GM12878 (cell line): ENCODE measurements at regions not wholly inside any gene's neighbourhood (a gene's known extent, or its start where the extent isn't known, plus 50 kb on each side); places are given as distances from the start of the nearest gene placed in this dataset.

ENCODE experiments used
- CHD4 ChIP-seq: fragments of 200-600 bp; sonication (generic); IDR thresholded peaks from 2 replicates; pipeline ENCODE4 v1.6.1; 2016; ENCODE audit warnings: mild to moderate bottlenecking
- MEF2A ChIP-seq: IDR thresholded peaks from 2 replicates; pipeline ENCODE4 v1.6.1; 2011; ENCODE audit warnings: low read depth, mild to moderate bottlenecking, low read length, moderate library complexity; ENCODE audit not compliant: insufficient read depth
- RAD21 ChIP-seq: IDR thresholded peaks from 2 replicates; pipeline ENCODE4 v1.6.1; 2011; ENCODE audit warnings: mild to moderate bottlenecking, low read depth, low read length, moderate library complexity; ENCODE audit not compliant: insufficient read depth
- SMC3 ChIP-seq: IDR thresholded peaks from 2 replicates; pipeline ENCODE4 v1.6.1; 2011; ENCODE audit warnings: low read length, improper control_type of control experiment, borderline replicate concordance
- TCF12 ChIP-seq: IDR thresholded peaks from 2 replicates; pipeline ENCODE4 v1.6.1; 2011; ENCODE audit warnings: low read depth, mild to moderate bottlenecking, low read length
- TF ChIP-seq, protein P1 (sequence below), 3 experiments: IDR thresholded peaks in 2 of 3; conservative IDR thresholded peaks in 1 of 3; 2 replicates each; pipeline ENCODE4 v1.5.1; 2011; ENCODE audit warnings: low read depth in 3 of 3, low read length in 3 of 3, mild to moderate bottlenecking in 3 of 3, control low read depth in 2 of 3, moderate library complexity in 2 of 3, inconsistent platforms in 1 of 3, mixed read lengths in 1 of 3; ENCODE audit not compliant: control insufficient read depth in 2 of 3, insufficient read depth in 1 of 3; ENCODE audit errors: extremely low read depth in 1 of 3
- TF ChIP-seq, protein P2 (sequence below): IDR thresholded peaks from 2 replicates; pipeline ENCODE4 v1.6.1; 2012; ENCODE audit warnings: mild to moderate bottlenecking, low read depth, low read length
- TF ChIP-seq, protein P3 (sequence below): IDR thresholded peaks from 2 replicates; pipeline ENCODE4 v1.6.1; 2012; ENCODE audit warnings: low read depth, low read length, improper control_type of control experiment

DNA sequence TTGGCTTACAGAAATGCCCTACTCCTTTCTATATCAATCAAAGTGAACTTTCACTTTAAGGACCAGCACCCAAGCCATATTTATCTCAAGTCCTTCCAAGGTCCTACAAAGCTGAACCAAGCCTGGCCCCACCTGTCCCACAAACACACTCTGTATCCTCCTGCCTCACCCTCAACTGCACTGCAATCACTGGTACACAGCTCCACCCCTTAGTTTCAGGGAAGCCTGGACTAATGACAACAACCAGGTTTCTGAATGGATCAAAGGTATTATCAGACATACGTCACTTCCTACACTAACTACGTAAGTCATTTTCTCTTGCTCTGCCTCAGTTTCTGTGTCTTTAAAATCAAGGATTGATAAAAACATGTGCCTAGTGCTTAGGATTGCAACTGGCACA, 205.6 kb upstream of the HS3ST1 start:
- no peak for TF ChIP-seq CHD4
- no peak for TF ChIP-seq MEF2A
- TF ChIP-seq SMC3, result no peak
- TF ChIP-seq, protein P1, sequence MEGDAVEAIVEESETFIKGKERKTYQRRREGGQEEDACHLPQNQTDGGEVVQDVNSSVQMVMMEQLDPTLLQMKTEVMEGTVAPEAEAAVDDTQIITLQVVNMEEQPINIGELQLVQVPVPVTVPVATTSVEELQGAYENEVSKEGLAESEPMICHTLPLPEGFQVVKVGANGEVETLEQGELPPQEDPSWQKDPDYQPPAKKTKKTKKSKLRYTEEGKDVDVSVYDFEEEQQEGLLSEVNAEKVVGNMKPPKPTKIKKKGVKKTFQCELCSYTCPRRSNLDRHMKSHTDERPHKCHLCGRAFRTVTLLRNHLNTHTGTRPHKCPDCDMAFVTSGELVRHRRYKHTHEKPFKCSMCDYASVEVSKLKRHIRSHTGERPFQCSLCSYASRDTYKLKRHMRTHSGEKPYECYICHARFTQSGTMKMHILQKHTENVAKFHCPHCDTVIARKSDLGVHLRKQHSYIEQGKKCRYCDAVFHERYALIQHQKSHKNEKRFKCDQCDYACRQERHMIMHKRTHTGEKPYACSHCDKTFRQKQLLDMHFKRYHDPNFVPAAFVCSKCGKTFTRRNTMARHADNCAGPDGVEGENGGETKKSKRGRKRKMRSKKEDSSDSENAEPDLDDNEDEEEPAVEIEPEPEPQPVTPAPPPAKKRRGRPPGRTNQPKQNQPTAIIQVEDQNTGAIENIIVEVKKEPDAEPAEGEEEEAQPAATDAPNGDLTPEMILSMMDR (IDR thresholded peaks at IDR 0.05 in 2 of 3, conservative IDR thresholded peaks at IDR 0.05 in 1 of 3; ENCODE audit: control insufficient read depth in 2 of 3, extremely low read depth in 1 of 3, insufficient read depth in 1 of 3, low read depth in 3 of 3, low read length in 3 of 3), result no peak
- no peak for TF ChIP-seq TCF12
- TF ChIP-seq, protein P2, sequence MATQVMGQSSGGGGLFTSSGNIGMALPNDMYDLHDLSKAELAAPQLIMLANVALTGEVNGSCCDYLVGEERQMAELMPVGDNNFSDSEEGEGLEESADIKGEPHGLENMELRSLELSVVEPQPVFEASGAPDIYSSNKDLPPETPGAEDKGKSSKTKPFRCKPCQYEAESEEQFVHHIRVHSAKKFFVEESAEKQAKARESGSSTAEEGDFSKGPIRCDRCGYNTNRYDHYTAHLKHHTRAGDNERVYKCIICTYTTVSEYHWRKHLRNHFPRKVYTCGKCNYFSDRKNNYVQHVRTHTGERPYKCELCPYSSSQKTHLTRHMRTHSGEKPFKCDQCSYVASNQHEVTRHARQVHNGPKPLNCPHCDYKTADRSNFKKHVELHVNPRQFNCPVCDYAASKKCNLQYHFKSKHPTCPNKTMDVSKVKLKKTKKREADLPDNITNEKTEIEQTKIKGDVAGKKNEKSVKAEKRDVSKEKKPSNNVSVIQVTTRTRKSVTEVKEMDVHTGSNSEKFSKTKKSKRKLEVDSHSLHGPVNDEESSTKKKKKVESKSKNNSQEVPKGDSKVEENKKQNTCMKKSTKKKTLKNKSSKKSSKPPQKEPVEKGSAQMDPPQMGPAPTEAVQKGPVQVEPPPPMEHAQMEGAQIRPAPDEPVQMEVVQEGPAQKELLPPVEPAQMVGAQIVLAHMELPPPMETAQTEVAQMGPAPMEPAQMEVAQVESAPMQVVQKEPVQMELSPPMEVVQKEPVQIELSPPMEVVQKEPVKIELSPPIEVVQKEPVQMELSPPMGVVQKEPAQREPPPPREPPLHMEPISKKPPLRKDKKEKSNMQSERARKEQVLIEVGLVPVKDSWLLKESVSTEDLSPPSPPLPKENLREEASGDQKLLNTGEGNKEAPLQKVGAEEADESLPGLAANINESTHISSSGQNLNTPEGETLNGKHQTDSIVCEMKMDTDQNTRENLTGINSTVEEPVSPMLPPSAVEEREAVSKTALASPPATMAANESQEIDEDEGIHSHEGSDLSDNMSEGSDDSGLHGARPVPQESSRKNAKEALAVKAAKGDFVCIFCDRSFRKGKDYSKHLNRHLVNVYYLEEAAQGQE, result no peak
- TF ChIP-seq, protein P3, sequence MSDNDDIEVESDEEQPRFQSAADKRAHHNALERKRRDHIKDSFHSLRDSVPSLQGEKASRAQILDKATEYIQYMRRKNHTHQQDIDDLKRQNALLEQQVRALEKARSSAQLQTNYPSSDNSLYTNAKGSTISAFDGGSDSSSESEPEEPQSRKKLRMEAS, result no peak
- 0 out of 2 replicates have a peak, but pooled peaks have one; percentile 19 for TF ChIP-seq RAD21
